ENCODE measurements at regions not wholly inside any gene's neighbourhood (a gene's known extent, or its start where the extent isn't known, plus 50 kb on each side); places are given as distances from the start of the nearest gene placed in this dataset.
"Not testable (repeated sequence)": the region's sequence is repeated elsewhere in the genome, so short reads cannot be mapped to it uniquely, and the experiment has no call there.

GRCh38 chr4:115969756-115970155, 856.3 kb upstream of the NDST4 start:
- TF ChIP-seq CTCF (conservative IDR thresholded peaks at IDR 0.05; ENCODE audit: low read depth, low read length), result no peak

GRCh38 chr4:115965588-115965987, 852.2 kb upstream of the NDST4 start:
- no peak overlapping the region for H3K4me3 ChIP-seq (ENCODE audit: low read length)
- DNase-seq (ENCODE audit: low read depth), result no peak
- no peak for TF ChIP-seq CTCF (conservative IDR thresholded peaks at IDR 0.05; ENCODE audit: low read depth, low read length)

More at GRCh38 chr4:115969756-115970155, 856.3 kb upstream of the NDST4 start:
- DNase-seq (ENCODE audit: low read depth), result no peak
- H3K4me3 ChIP-seq (ENCODE audit: low read length), result no peak overlapping the region

GRCh38 chr4:115956054-115956796, 842.8 kb upstream of the NDST4 start:
- DNase-seq (ENCODE audit: low read depth); H3K4me3 ChIP-seq (ENCODE audit: low read length): not testable (repeated sequence)

- H3K4me3 ChIP-seq (ENCODE audit: low read length), result no peak overlapping the region
- no peak for TF ChIP-seq CTCF (conservative IDR thresholded peaks at IDR 0.05; ENCODE audit: low read depth, low read length)
- DNase-seq (ENCODE audit: low read depth), result no peak
These were observed 837.4 kb upstream of the NDST4 start for GRCh38 chr4:115950806-115951205.

- not testable (repeated sequence) for H3K4me3 ChIP-seq (ENCODE audit: low read length); DNase-seq (ENCODE audit: low read depth)
These were observed 836.7 kb upstream of the NDST4 start for GRCh38 chr4:115949974-115950743.

- no peak for TF ChIP-seq CTCF (conservative IDR thresholded peaks at IDR 0.05; ENCODE audit: low read depth, low read length)
- no peak for DNase-seq (ENCODE audit: low read depth)
- no peak overlapping the region for H3K4me3 ChIP-seq (ENCODE audit: low read length)
These were observed 831.6 kb upstream of the NDST4 start for GRCh38 chr4:115945026-115945425.

GRCh38 chr4:115944146-115944905, 830.9 kb upstream of the NDST4 start:
- DNase-seq (ENCODE audit: low read depth), result no peak
- H3K4me3 ChIP-seq (ENCODE audit: low read length), result no peak overlapping the region
- TF ChIP-seq CTCF (conservative IDR thresholded peaks at IDR 0.05; ENCODE audit: low read depth, low read length), result no peak

Measured in retinal pigment epithelial cell (primary cell).